CD14-positive monocyte (primary cell): ENCODE measurements at regions not wholly inside any gene's neighbourhood (a gene's known extent, or its start where the extent isn't known, plus 50 kb on each side); places are given as distances from the start of the nearest gene placed in this dataset.

ENCODE experiments used
- DNase-seq, 3 donors: peaks; one replicate each; pipeline ENCODE4 v3.0.0-alpha.2; 2011 to 2022
- H2AFZ ChIP-seq: 2 replicates; pipeline ENCODE4 v1.6.0; 2012; ENCODE audit warnings: mild to moderate bottlenecking, low read depth, low read length, inconsistent platforms; ENCODE audit not compliant: insufficient read depth, poor library complexity, severe bottlenecking
- H3K27ac ChIP-seq, 2 donors: 1 replicate in 1 of 2; 2 replicates in 1 of 2; pipeline ENCODE4 v1.5.1; 2012 to 2013; ENCODE audit warnings: low read length in 2 of 2, control low read depth in 1 of 2, inconsistent platforms in 1 of 2, low read depth in 1 of 2, mild to moderate bottlenecking in 1 of 2
- H3K27me3 ChIP-seq, 2 donors: one replicate each; pipeline versions ENCODE4 v1.6.0 to v1.6.1; 2011 to 2013; ENCODE audit warnings: low read length in 2 of 2; ENCODE audit not compliant: control insufficient read depth in 2 of 2, insufficient read depth in 2 of 2
- H3K36me3 ChIP-seq, 2 donors: replicated peaks in 1 of 2; 1 replicate in 1 of 2; 2 replicates in 1 of 2; pipeline versions ENCODE4 v1.5.1 to v1.6.1; 2012 to 2013; ENCODE audit warnings: low read length in 2 of 2, control low read depth in 1 of 2, inconsistent platforms in 1 of 2, mild to moderate bottlenecking in 1 of 2; ENCODE audit not compliant: insufficient read depth in 2 of 2, control insufficient read depth in 1 of 2
- H3K4me1 ChIP-seq, 2 donors: 1 replicate in 1 of 2; 2 replicates in 1 of 2; pipeline versions ENCODE4 v1.5.1 to v1.6.1; 2012 to 2013; ENCODE audit warnings: low read length in 2 of 2, control low read depth in 1 of 2, inconsistent platforms in 1 of 2, mild to moderate bottlenecking in 1 of 2, moderate library complexity in 1 of 2; ENCODE audit not compliant: insufficient read depth in 2 of 2, control insufficient read depth in 1 of 2
- H3K4me2 ChIP-seq: replicated peaks from 2 replicates; pipeline ENCODE3; 2012; ENCODE audit warnings: low read length, moderate library complexity, mild to moderate bottlenecking; ENCODE audit not compliant: poor library complexity, severe bottlenecking; ENCODE audit errors: extremely low read depth
- H3K4me3 ChIP-seq, 3 experiments: fragments of 200-600 bp in 1 of 3; sonication (generic) in 1 of 3; replicated peaks in 1 of 3; 1 replicate in 2 of 3; 2 replicates in 1 of 3; pipeline ENCODE4 v1.5.1; 2011 to 2013; ENCODE audit warnings: low read length in 3 of 3, mild to moderate bottlenecking in 3 of 3, control low read depth in 2 of 3, low read depth in 2 of 3, inconsistent platforms in 1 of 3, moderate library complexity in 1 of 3
- H3K79me2 ChIP-seq: 2 replicates; pipeline ENCODE4 v1.6.0; 2012; ENCODE audit warnings: mild to moderate bottlenecking, control low read depth, inconsistent platforms, low read length, moderate library complexity; ENCODE audit not compliant: insufficient read depth
- H3K9ac ChIP-seq: 2 replicates; pipeline ENCODE4 v1.6.0; 2017; ENCODE audit warnings: low read length, mild to moderate bottlenecking; ENCODE audit not compliant: insufficient read depth, poor library complexity, severe bottlenecking
- H3K9me3 ChIP-seq, 2 donors: replicated peaks in 1 of 2; 1 replicate in 1 of 2; 2 replicates in 1 of 2; pipeline versions ENCODE4 v1.5.1 to v1.6.1; 2012 to 2013; ENCODE audit warnings: low read length in 2 of 2, control low read depth in 1 of 2; ENCODE audit not compliant: control insufficient read depth in 1 of 2, insufficient read depth in 1 of 2
- H4K20me1 ChIP-seq: 2 replicates; pipeline ENCODE4 v1.6.0; 2012; ENCODE audit warnings: mild to moderate bottlenecking, low read length, control low read depth, moderate library complexity; ENCODE audit not compliant: insufficient read depth
- H3K27ac Mint-ChIP-seq, 7 donors: one replicate each; pipeline ENCODE4 v1.8.0; 2020; ENCODE audit warnings: mild to moderate bottlenecking in 7 of 7, mixed read lengths in 7 of 7, moderate library complexity in 6 of 7, inconsistent platforms in 2 of 7
- H3K27me3 Mint-ChIP-seq, 3 donors: one replicate each; pipeline ENCODE4 v1.8.0; 2021 to 2022; ENCODE audit warnings: low read depth in 3 of 3, mild to moderate bottlenecking in 3 of 3, mixed read lengths in 3 of 3, moderate library complexity in 3 of 3, inconsistent platforms in 1 of 3
- H3K36me3 Mint-ChIP-seq, 2 donors: one replicate each; pipeline ENCODE4 v1.8.0; 2020; ENCODE audit warnings: mixed read lengths in 2 of 2, inconsistent platforms in 1 of 2, mild to moderate bottlenecking in 1 of 2
- H3K4me1 Mint-ChIP-seq: one replicate; pipeline ENCODE4 v1.8.0; 2020; ENCODE audit warnings: mild to moderate bottlenecking, mixed read lengths
- H3K4me3 Mint-ChIP-seq, 2 donors: one replicate each; pipeline ENCODE4 v1.8.0; 2020; ENCODE audit warnings: mild to moderate bottlenecking in 2 of 2, mixed read lengths in 2 of 2, moderate library complexity in 1 of 2
- H3K9me3 Mint-ChIP-seq, 7 donors: one replicate each; pipeline ENCODE4 v1.8.0; 2020 to 2022; ENCODE audit warnings: mixed read lengths in 7 of 7, mild to moderate bottlenecking in 6 of 7, moderate library complexity in 6 of 7, inconsistent platforms in 2 of 7
- CTCF ChIP-seq: fragments of 200-600 bp; IDR thresholded peaks from one replicate; pipeline ENCODE4 v1.8.0; 2022; ENCODE audit warnings: antibody characterized with exemption, mild to moderate bottlenecking
- WGBS: methylation state at CpG from one replicate; pipeline ENCODE4 v1.1.5; 2013; ENCODE audit warnings: missing lambda C conversion rate; ENCODE audit not compliant: insufficient coverage; 5-methylcytosine and 5-hydroxymethylcytosine counted together
- intact Hi-C, 2 donors: fragments of 100-400 bp; cut with micrococcal nuclease; formaldehyde crosslinking; loops; one replicate each; pipeline versions ENCODE4 v1.15.0 to v1.15.1; 2023

- Mint-ChIP-seq H3K27ac (no peak overlapping the region), H3K36me3 (no peaks in the 10 kb centered on the region)
- no peaks in the 10 kb centered on the region for H3K4me1 ChIP-seq
Observed at GRCh38 chr14:106094654-106095189, 568.3 kb downstream of the TMEM121 start.

GRCh38 chr14:106107703-106108102 is 581.3 kb downstream of the TMEM121 start:
- H3K9me3 Mint-ChIP-seq, result peaks cover 0 to 4% (median 0%) of the 10 kb centered on the region in 7 donors
- Histone ChIP-seq H3K27me3 (peaks cover 0 to 2% of the 10 kb centered on the region in 2 donors), H3K36me3 (no peaks in the 10 kb centered on the region), H3K9ac (no peak overlapping the region), H2AFZ (no peak overlapping the region), H3K9me3 (no peaks in the 10 kb centered on the region), H4K20me1 (no peaks in the 10 kb centered on the region), H3K4me3 (no peak overlapping the region), H3K79me2 (no peaks in the 10 kb centered on the region), H3K4me2 (no peak overlapping the region), H3K4me1 (no peaks in the 10 kb centered on the region), H3K27ac (no peak overlapping the region)
- no peak for DNase-seq
- H3K4me1 Mint-ChIP-seq, result no peaks in the 10 kb centered on the region
- intact Hi-C loops, result no loop called here
- no peaks in the 10 kb centered on the region for H3K36me3 Mint-ChIP-seq
- TF ChIP-seq CTCF, result no peak
- WGBS, result no CpG with 5 or more reads among the region's 7 CpGs
- peaks cover 0 to 5% (median 3%) of the 10 kb centered on the region in 3 donors for H3K27me3 Mint-ChIP-seq
- no peak overlapping the region for H3K27ac Mint-ChIP-seq
- H3K4me3 Mint-ChIP-seq, result no peak overlapping the region

More at GRCh38 chr14:106094654-106095189, 568.3 kb downstream of the TMEM121 start:
- Histone ChIP-seq H3K9ac (no peak overlapping the region), H3K4me3 (no peak overlapping the region), H3K9me3 (peaks cover 0 to 7% of the 10 kb centered on the region in 2 donors), H3K27ac (no peak overlapping the region), H4K20me1 (no peaks in the 10 kb centered on the region), H3K79me2 (no peaks in the 10 kb centered on the region), H2AFZ (no peak overlapping the region), H3K27me3 (peaks cover 0 to 3% of the 10 kb centered on the region in 2 donors), H3K4me2 (no peak overlapping the region), H3K36me3 (no peaks in the 10 kb centered on the region)
- Mint-ChIP-seq H3K4me1 (no peaks in the 10 kb centered on the region), H3K9me3 (peaks cover 0 to 6% (median 0%) of the 10 kb centered on the region in 7 donors), H3K4me3 (no peak overlapping the region), H3K27me3 (peaks cover 0 to 5% (median 0%) of the 10 kb centered on the region in 3 donors)
- peak in 1 of 3 donors; percentile 44 for DNase-seq
- intact Hi-C loops, result no loop called here
- WGBS, result 35% methylated on average over 7 of the region's 11 CpGs
- TF ChIP-seq CTCF, result peak; percentile 81
